ENCODE measurements at regions not wholly inside any gene's neighbourhood (a gene's known extent, or its start where the extent isn't known, plus 50 kb on each side); places are given as distances from the start of the nearest gene placed in this dataset.

GRCh38 chr6:66638518-66638917, 931.5 kb upstream of the EYS start:
- TF ChIP-seq, protein P1, sequence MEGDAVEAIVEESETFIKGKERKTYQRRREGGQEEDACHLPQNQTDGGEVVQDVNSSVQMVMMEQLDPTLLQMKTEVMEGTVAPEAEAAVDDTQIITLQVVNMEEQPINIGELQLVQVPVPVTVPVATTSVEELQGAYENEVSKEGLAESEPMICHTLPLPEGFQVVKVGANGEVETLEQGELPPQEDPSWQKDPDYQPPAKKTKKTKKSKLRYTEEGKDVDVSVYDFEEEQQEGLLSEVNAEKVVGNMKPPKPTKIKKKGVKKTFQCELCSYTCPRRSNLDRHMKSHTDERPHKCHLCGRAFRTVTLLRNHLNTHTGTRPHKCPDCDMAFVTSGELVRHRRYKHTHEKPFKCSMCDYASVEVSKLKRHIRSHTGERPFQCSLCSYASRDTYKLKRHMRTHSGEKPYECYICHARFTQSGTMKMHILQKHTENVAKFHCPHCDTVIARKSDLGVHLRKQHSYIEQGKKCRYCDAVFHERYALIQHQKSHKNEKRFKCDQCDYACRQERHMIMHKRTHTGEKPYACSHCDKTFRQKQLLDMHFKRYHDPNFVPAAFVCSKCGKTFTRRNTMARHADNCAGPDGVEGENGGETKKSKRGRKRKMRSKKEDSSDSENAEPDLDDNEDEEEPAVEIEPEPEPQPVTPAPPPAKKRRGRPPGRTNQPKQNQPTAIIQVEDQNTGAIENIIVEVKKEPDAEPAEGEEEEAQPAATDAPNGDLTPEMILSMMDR (IDR thresholded peaks at IDR 0.05) = no peak
- TF ChIP-seq POLR2A (IDR thresholded peaks at IDR 0.05) = no peak
- Histone ChIP-seq H3K27ac (no peak overlapping the region), H3K4me3 (no peak overlapping the region), H3K4me1 (replicated peaks in 1 of 2) (no peaks in the 10 kb centered on the region), H3K27me3 (no peaks in the 10 kb centered on the region), H3K36me3 (replicated peaks in 1 of 2) (no peaks in the 10 kb centered on the region), H3K9me3 (replicated peaks in 1 of 3) (no peaks in the 10 kb centered on the region)
- 49 to 63% (median 58%) methylated on average over 3 of the region's 3 CpGs for WGBS, 4 donors
- no peak for DNase-seq
- intact Hi-C loops (cut with DNase I) = no loop called here

DNA sequence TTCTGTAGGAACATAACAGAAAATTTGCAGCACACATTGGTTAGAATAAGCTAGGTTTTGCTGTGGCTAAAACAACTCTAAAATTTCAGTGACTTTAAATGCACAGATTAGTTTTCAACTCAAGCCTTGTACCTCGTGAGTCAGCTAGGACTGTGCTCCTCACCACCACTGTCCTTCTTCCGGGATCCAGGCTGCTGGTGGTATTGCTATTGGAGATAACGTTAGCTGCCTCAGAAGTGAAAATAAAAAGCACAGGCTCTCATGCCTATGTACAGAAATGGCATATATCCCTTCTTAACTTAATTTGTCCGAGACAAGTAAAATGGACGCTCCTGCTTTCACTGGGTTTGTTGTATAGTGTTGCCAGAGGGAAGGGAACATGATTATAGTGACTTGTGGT, 931.1 kb upstream of the EYS start:
- H3K4me1 ChIP-seq (replicated peaks in 1 of 2) = no peaks in the 10 kb centered on the region
- H3K36me3 ChIP-seq (replicated peaks in 1 of 2) = no peaks in the 10 kb centered on the region
- no peak for TF ChIP-seq POLR2A (IDR thresholded peaks at IDR 0.05)
- TF ChIP-seq, protein P1 (IDR thresholded peaks at IDR 0.05) = no peak
- H3K27ac ChIP-seq = no peak overlapping the region
- intact Hi-C loops (cut with DNase I) = no loop called here
- 65 to 75% (median 70%) methylated on average over 5 of the region's 5 CpGs for WGBS, 4 donors
- H3K4me3 ChIP-seq = no peak overlapping the region
- no peaks in the 10 kb centered on the region for H3K9me3 ChIP-seq (replicated peaks in 1 of 3)
- no peak for DNase-seq
- no peaks in the 10 kb centered on the region for H3K27me3 ChIP-seq

DNA sequence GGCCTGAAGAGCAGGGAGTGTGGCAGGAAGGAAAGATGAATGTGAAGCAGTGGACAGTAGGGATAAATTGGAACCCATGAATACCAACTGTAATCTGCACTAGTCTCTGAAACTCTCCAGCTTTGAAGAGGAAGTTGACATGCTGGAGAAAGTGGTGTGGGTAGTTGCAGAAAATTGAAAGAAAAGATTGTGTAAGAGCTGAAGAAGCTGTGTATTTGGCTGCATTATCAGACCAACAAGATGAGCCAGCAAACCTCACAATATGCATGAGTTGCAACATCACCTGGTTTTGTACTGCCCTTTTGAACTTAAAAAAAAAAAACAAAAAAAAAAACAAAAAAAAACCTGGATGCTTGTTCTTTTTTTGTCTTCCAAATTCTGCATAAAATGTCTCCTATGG, 921.9 kb upstream of the EYS start:
- intact Hi-C loops (cut with DNase I) = no loop called here
- Histone ChIP-seq H3K36me3 (replicated peaks in 1 of 2) (no peaks in the 10 kb centered on the region), H3K27me3 (no peaks in the 10 kb centered on the region), H3K4me1 (replicated peaks in 1 of 2) (no peaks in the 10 kb centered on the region), H3K9me3 (replicated peaks in 1 of 3) (no peaks in the 10 kb centered on the region), H3K27ac (no peak overlapping the region), H3K4me3 (no peak overlapping the region)
- DNase-seq = no peak
- no peak for TF ChIP-seq POLR2A (IDR thresholded peaks at IDR 0.05)
- TF ChIP-seq, protein P1 (IDR thresholded peaks at IDR 0.05) = no peak

DNA sequence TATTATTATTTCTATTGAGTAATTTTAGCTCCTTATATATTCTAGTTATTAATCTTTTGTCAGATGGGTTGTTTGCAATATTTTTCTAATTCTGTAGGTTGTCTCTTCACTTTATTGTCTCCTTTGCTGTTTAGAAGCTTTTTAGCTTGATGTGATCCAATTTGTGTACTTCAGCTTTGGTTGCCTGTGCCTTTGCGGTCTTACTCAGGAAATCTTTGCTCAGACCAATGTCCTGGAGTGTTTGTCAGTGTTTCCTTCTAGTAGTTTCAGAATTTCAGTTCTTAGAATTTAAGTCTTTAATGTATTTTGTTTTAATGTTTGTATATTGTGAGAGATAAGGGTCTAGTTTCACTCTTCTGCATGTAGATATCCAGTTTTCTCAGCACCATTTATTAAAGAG, 916.0 kb upstream of the EYS start:
- Histone ChIP-seq H3K36me3 (replicated peaks in 1 of 2) (no peaks in the 10 kb centered on the region), H3K4me1 (replicated peaks in 1 of 2) (no peaks in the 10 kb centered on the region), H3K27ac (no peak overlapping the region), H3K4me3 (no peak overlapping the region), H3K9me3 (replicated peaks in 1 of 3) (no peaks in the 10 kb centered on the region), H3K27me3 (no peaks in the 10 kb centered on the region)
- no peak for DNase-seq
- intact Hi-C loops (cut with DNase I) = no loop called here
- 77 to 94% (median 87%) methylated on average over 1 of the region's 1 CpG for WGBS, 4 donors
- TF ChIP-seq, protein P1 (IDR thresholded peaks at IDR 0.05) = no peak
- TF ChIP-seq POLR2A (IDR thresholded peaks at IDR 0.05) = no peak
